ENCODE measurements at regions not wholly inside any gene's neighbourhood (a gene's known extent, or its start where the extent isn't known, plus 50 kb on each side); places are given as distances from the start of the nearest gene placed in this dataset.

DNA sequence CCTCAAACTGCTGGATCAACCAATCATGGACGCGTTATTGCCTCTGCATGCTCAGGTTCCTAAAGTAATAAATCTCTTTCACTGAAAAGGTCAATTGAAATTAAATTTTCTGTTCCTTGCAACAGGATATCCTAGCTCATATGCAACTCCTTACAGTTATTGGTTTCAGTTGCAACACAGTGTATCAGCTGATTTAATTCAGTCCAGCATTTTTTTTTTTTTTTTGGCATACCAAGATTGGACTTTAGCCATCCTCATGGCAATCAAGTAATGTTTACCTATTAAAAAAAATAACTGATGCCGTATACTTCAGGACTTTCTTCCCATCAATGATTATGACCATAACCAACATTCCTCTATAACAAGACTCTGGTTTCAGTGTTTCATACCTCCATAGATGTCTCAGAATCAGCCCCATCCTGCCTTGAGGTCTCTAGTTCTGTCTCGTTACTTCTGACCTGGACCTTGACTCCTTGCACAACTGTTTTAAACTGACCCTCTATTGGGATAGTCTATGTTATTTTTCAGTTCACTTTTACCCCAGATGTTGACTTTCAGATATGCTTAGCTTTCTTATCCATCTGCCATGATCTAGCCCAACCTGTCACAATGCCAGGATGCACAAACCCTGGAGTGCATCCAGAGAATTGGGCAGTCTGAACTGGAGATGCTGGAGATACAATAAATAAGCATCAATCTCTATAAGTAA, 265.0 kb upstream of the GADL1 start:
- Histone ChIP-seq H4K20me1 (ENCODE audit: insufficient read depth, low read length) (no peaks in the 10 kb centered on the region), H3K36me3 (ENCODE audit: insufficient read depth, low read length) (no peaks in the 10 kb centered on the region), H3K79me2 (ENCODE audit: insufficient read depth, low read length) (no peaks in the 10 kb centered on the region), H3K9me3 (ENCODE audit: low read depth, low read length) (no peaks in the 10 kb centered on the region), H3K4me3 (ENCODE audit: insufficient read depth, low read length) (no peak overlapping the region), H2AFZ (ENCODE audit: low read length) (no peak overlapping the region), H3K27me3 (ENCODE audit: insufficient read depth, low read length) (no peaks in the 10 kb centered on the region), H3K4me2 (ENCODE audit: insufficient read depth, low read length) (no peak overlapping the region), H3K27ac (ENCODE audit: low read depth, low read length) (no peak overlapping the region), H3K4me1 (ENCODE audit: insufficient read depth, low read length) (peaks cover 4% of the 10 kb centered on the region)
- DNase-seq (ENCODE audit: insufficient read length, low spot score, missing footprints), result no peak
- TF ChIP-seq, protein P1, sequence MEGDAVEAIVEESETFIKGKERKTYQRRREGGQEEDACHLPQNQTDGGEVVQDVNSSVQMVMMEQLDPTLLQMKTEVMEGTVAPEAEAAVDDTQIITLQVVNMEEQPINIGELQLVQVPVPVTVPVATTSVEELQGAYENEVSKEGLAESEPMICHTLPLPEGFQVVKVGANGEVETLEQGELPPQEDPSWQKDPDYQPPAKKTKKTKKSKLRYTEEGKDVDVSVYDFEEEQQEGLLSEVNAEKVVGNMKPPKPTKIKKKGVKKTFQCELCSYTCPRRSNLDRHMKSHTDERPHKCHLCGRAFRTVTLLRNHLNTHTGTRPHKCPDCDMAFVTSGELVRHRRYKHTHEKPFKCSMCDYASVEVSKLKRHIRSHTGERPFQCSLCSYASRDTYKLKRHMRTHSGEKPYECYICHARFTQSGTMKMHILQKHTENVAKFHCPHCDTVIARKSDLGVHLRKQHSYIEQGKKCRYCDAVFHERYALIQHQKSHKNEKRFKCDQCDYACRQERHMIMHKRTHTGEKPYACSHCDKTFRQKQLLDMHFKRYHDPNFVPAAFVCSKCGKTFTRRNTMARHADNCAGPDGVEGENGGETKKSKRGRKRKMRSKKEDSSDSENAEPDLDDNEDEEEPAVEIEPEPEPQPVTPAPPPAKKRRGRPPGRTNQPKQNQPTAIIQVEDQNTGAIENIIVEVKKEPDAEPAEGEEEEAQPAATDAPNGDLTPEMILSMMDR (IDR thresholded peaks at IDR 0.05; ENCODE audit: extremely low read depth, low read depth, low read length), result no peak

DNA sequence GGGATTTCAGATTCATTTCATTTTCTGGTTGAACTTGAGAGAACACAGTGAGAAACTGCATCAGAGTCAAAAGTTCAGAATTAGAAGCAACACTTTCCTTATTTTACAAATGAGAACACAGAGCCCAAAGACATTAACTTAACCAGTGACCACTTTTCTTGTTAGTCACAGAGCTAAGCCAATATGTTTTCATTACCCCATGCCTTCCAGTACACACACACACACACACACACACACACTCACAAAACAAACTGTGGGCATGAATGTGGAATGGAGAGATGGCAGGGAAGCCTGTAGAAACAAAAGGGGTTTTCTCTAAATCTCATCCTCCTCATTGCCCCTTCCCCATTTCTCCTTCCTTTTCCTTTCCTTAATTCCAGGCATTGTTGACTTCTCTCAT, 267.4 kb upstream of the GADL1 start:
- peaks cover 28% of the 10 kb centered on the region for H3K4me1 ChIP-seq (ENCODE audit: insufficient read depth, low read length)
- DNase-seq (ENCODE audit: insufficient read length, low spot score, missing footprints), result no peak
- H3K9me3 ChIP-seq (ENCODE audit: low read depth, low read length), result no peaks in the 10 kb centered on the region
- TF ChIP-seq, protein P1 (IDR thresholded peaks at IDR 0.05; ENCODE audit: extremely low read depth, low read depth, low read length), result no peak
- H3K79me2 ChIP-seq (ENCODE audit: insufficient read depth, low read length), result no peaks in the 10 kb centered on the region
- no peak overlapping the region for H2AFZ ChIP-seq (ENCODE audit: low read length)
- H3K4me3 ChIP-seq (ENCODE audit: insufficient read depth, low read length), result no peak overlapping the region
- no peaks in the 10 kb centered on the region for H4K20me1 ChIP-seq (ENCODE audit: insufficient read depth, low read length)
- no peaks in the 10 kb centered on the region for H3K27me3 ChIP-seq (ENCODE audit: insufficient read depth, low read length)
- no peak overlapping the region for H3K27ac ChIP-seq (ENCODE audit: low read depth, low read length)
- no peaks in the 10 kb centered on the region for H3K36me3 ChIP-seq (ENCODE audit: insufficient read depth, low read length)
- no peak overlapping the region for H3K4me2 ChIP-seq (ENCODE audit: insufficient read depth, low read length)

DNA sequence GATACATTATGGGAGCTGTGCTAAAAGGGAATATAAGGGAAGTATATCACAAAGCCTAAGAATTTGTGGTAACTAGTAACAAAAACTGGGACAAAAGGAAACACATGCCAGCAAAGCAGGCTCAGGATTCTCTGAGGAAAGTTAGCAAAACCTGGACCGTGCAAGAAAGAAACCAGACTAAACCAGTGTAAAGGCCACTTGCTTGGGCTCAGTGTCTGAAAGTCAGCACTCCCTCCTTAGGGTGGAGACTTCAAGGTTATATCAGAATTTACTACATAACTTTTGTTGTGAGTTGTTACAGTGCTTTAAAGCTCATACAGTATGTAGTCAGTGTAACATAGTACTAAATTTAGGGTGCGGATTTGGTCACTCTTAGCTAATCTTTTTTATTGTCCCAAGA, 269.9 kb upstream of the GADL1 start:
- Histone ChIP-seq H4K20me1 (ENCODE audit: insufficient read depth, low read length) (no peaks in the 10 kb centered on the region), H3K4me1 (ENCODE audit: insufficient read depth, low read length) (peaks cover 36% of the 10 kb centered on the region), H3K4me2 (ENCODE audit: insufficient read depth, low read length) (no peak overlapping the region), H3K27ac (ENCODE audit: low read depth, low read length) (no peak overlapping the region), H3K79me2 (ENCODE audit: insufficient read depth, low read length) (no peaks in the 10 kb centered on the region), H3K27me3 (ENCODE audit: insufficient read depth, low read length) (no peaks in the 10 kb centered on the region), H3K4me3 (ENCODE audit: insufficient read depth, low read length) (no peak overlapping the region), H3K9me3 (ENCODE audit: low read depth, low read length) (no peaks in the 10 kb centered on the region), H3K36me3 (ENCODE audit: insufficient read depth, low read length) (no peaks in the 10 kb centered on the region), H2AFZ (ENCODE audit: low read length) (no peak overlapping the region)
- DNase-seq (ENCODE audit: insufficient read length, low spot score, missing footprints), result no peak
- TF ChIP-seq, protein P1 (IDR thresholded peaks at IDR 0.05; ENCODE audit: extremely low read depth, low read depth, low read length), result no peak

DNA sequence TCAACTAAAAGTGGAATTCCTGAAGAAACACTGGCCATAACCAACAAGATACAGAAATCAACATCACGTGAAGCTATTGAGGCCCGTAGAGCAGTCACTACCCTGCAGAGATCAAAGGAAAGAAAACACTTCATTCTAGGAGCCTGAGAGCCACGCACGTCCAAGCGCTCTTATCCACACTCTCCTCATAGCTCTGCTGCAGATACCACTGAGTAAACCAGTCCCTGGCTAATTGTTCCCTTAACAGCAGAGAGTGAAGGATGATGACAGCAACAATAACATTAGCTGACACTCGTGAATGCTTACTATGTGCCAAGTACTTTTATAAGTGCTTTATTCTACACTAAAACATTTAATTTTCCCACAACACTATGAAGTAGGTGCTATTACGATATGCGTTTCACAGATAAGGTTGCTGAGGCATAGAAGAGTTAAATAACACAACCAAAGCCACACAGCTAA, 271.0 kb upstream of the GADL1 start:
- H3K4me2 ChIP-seq (ENCODE audit: insufficient read depth, low read length), result peak overlapping the region; percentile 64
- peaks cover 36% of the 10 kb centered on the region for H3K4me1 ChIP-seq (ENCODE audit: insufficient read depth, low read length)
- peak overlapping the region; percentile 71 for H3K27ac ChIP-seq (ENCODE audit: low read depth, low read length)
- DNase-seq (ENCODE audit: insufficient read length, low spot score, missing footprints), result no peak
- H3K4me3 ChIP-seq (ENCODE audit: insufficient read depth, low read length), result peak overlapping the region; percentile 15
- H3K79me2 ChIP-seq (ENCODE audit: insufficient read depth, low read length), result no peaks in the 10 kb centered on the region
- TF ChIP-seq, protein P1 (IDR thresholded peaks at IDR 0.05; ENCODE audit: extremely low read depth, low read depth, low read length), result no peak
- H4K20me1 ChIP-seq (ENCODE audit: insufficient read depth, low read length), result no peaks in the 10 kb centered on the region
- H3K9me3 ChIP-seq (ENCODE audit: low read depth, low read length), result no peaks in the 10 kb centered on the region
- H2AFZ ChIP-seq (ENCODE audit: low read length), result peak overlapping the region; percentile 39
- H3K27me3 ChIP-seq (ENCODE audit: insufficient read depth, low read length), result no peaks in the 10 kb centered on the region
- no peaks in the 10 kb centered on the region for H3K36me3 ChIP-seq (ENCODE audit: insufficient read depth, low read length)
